ENCODE measurements at regions not wholly inside any gene's neighbourhood (a gene's known extent, or its start where the extent isn't known, plus 50 kb on each side); places are given as distances from the start of the nearest gene placed in this dataset.

DNA sequence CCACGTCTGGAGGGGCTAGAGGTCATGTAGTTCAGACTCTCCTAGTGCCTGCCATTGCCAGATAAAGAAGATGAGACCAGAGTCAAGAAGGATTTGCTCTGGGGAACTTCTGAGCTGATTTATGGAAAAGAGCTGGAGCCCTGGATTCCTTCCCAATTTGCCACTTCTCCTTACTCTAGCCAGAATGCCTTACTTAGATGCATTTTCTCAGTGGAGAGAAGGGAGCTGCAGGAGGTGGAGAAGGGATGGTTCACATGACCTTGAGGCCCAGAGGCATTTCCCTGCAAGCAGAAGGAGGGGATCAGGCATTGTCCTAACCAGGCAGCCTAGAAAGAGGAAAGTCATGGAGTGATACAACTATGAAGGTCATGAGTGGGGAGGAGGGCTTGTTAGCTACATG lies 122.2 kb downstream of the UNC5CL start:
- no peaks in the 10 kb centered on the region for H3K79me2 ChIP-seq (ENCODE audit: control insufficient read depth, insufficient read depth, low read length)
- H2AFZ ChIP-seq (ENCODE audit: low read length), result no peak overlapping the region
- H3K4me3 ChIP-seq (replicated peaks in 1 of 4; ENCODE audit: control extremely low read depth in 1 of 4, insufficient read depth in 1 of 4, low read depth in 3 of 4, low read length in 4 of 4), result no peak overlapping the region
- H3K36me3 ChIP-seq (ENCODE audit: control insufficient read depth, insufficient read depth, low read length), result no peaks in the 10 kb centered on the region
- DNase-seq (ENCODE audit: low read depth in 2 of 2), result no peak
- TF ChIP-seq, protein P1, sequence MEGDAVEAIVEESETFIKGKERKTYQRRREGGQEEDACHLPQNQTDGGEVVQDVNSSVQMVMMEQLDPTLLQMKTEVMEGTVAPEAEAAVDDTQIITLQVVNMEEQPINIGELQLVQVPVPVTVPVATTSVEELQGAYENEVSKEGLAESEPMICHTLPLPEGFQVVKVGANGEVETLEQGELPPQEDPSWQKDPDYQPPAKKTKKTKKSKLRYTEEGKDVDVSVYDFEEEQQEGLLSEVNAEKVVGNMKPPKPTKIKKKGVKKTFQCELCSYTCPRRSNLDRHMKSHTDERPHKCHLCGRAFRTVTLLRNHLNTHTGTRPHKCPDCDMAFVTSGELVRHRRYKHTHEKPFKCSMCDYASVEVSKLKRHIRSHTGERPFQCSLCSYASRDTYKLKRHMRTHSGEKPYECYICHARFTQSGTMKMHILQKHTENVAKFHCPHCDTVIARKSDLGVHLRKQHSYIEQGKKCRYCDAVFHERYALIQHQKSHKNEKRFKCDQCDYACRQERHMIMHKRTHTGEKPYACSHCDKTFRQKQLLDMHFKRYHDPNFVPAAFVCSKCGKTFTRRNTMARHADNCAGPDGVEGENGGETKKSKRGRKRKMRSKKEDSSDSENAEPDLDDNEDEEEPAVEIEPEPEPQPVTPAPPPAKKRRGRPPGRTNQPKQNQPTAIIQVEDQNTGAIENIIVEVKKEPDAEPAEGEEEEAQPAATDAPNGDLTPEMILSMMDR (conservative IDR thresholded peaks at IDR 0.05 in 1 of 2, IDR thresholded peaks at IDR 0.05 in 1 of 2; ENCODE audit: low read depth in 1 of 2, low read length in 2 of 2), result no peak
- no peak for TF ChIP-seq EZH2 (IDR thresholded peaks at IDR 0.05; ENCODE audit: low read length, missing control alignments)
- no peak overlapping the region for H3K9ac ChIP-seq (ENCODE audit: insufficient read depth, low read length)
- peaks cover 3% of the 10 kb centered on the region for H3K27me3 ChIP-seq (ENCODE audit: control insufficient read depth, insufficient read depth, low read length)
- no peak overlapping the region for H3K27ac ChIP-seq (ENCODE audit: insufficient read depth, low read length)
- no peaks in the 10 kb centered on the region for H3K4me1 ChIP-seq (ENCODE audit: control insufficient read depth, extremely low read depth, insufficient read depth, low read length)
- no peaks in the 10 kb centered on the region for H4K20me1 ChIP-seq (ENCODE audit: control insufficient read depth, extremely low read depth, insufficient read depth, low read length)
- H3K9me3 ChIP-seq (ENCODE audit: control insufficient read depth, insufficient read depth, low read depth, low read length), result no peaks in the 10 kb centered on the region
- no peak overlapping the region for H3K4me2 ChIP-seq (ENCODE audit: extremely low read depth, insufficient read depth, low read length)

DNA sequence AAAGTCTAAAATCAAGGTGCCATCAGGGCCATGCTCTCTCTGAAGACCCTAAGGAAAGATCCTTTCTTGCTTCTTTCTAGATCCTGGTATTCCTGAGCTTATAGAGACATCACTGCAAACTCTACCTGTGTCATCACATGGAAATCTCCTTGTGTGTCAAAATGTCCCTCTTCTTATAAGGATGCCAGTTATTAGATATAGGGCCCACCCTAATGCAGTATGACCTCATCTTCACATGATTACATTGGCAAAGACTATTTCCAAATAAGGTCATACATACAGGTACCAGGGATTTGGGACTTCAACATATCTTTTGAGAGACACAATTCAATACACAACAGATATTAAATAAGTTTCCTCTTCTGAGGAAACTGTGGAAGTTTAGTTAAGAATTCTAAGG lies 123.9 kb downstream of the UNC5CL start:
- no peaks in the 10 kb centered on the region for H4K20me1 ChIP-seq (ENCODE audit: control insufficient read depth, extremely low read depth, insufficient read depth, low read length)
- no peaks in the 10 kb centered on the region for H3K9me3 ChIP-seq (ENCODE audit: control insufficient read depth, insufficient read depth, low read depth, low read length)
- H3K36me3 ChIP-seq (ENCODE audit: control insufficient read depth, insufficient read depth, low read length), result no peaks in the 10 kb centered on the region
- no peaks in the 10 kb centered on the region for H3K79me2 ChIP-seq (ENCODE audit: control insufficient read depth, insufficient read depth, low read length)
- no peak overlapping the region for H2AFZ ChIP-seq (ENCODE audit: low read length)
- H3K4me3 ChIP-seq (replicated peaks in 1 of 4; ENCODE audit: control extremely low read depth in 1 of 4, insufficient read depth in 1 of 4, low read depth in 3 of 4, low read length in 4 of 4), result no peak overlapping the region
- TF ChIP-seq, protein P1 (conservative IDR thresholded peaks at IDR 0.05 in 1 of 2, IDR thresholded peaks at IDR 0.05 in 1 of 2; ENCODE audit: low read depth in 1 of 2, low read length in 2 of 2), result no peak
- TF ChIP-seq EZH2 (IDR thresholded peaks at IDR 0.05; ENCODE audit: low read length, missing control alignments), result no peak
- no peak overlapping the region for H3K4me2 ChIP-seq (ENCODE audit: extremely low read depth, insufficient read depth, low read length)
- H3K9ac ChIP-seq (ENCODE audit: insufficient read depth, low read length), result no peak overlapping the region
- H3K27me3 ChIP-seq (ENCODE audit: control insufficient read depth, insufficient read depth, low read length), result peaks cover 3% of the 10 kb centered on the region
- no peak for DNase-seq (ENCODE audit: low read depth in 2 of 2)
- H3K27ac ChIP-seq (ENCODE audit: insufficient read depth, low read length), result no peak overlapping the region
- no peaks in the 10 kb centered on the region for H3K4me1 ChIP-seq (ENCODE audit: control insufficient read depth, extremely low read depth, insufficient read depth, low read length)

DNA sequence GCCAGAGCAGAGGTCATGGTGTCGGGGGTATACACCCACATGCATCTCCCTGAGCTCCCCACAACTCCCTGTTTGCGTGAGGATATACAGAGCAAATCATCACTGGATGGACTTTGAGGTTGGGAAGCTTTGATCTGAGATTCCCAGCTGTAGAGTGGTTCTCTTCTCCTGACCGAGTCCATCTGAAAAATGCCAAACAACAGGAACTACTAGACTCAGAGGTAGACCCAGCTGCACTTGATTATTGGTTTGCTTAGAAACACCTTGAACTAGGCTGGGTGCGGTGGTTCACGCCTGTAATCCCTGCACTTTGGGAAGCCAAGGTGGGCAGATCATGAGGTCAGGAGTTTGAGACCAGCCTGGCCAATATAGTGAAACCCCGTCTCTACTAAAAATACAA lies 125.0 kb downstream of the UNC5CL start:
- H4K20me1 ChIP-seq (ENCODE audit: control insufficient read depth, extremely low read depth, insufficient read depth, low read length), result no peaks in the 10 kb centered on the region
- TF ChIP-seq, protein P1 (conservative IDR thresholded peaks at IDR 0.05 in 1 of 2, IDR thresholded peaks at IDR 0.05 in 1 of 2; ENCODE audit: low read depth in 1 of 2, low read length in 2 of 2), result no peak
- no peak for TF ChIP-seq EZH2 (IDR thresholded peaks at IDR 0.05; ENCODE audit: low read length, missing control alignments)
- DNase-seq (ENCODE audit: low read depth in 2 of 2), result no peak
- no peaks in the 10 kb centered on the region for H3K9me3 ChIP-seq (ENCODE audit: control insufficient read depth, insufficient read depth, low read depth, low read length)
- H3K4me3 ChIP-seq (replicated peaks in 1 of 4; ENCODE audit: control extremely low read depth in 1 of 4, insufficient read depth in 1 of 4, low read depth in 3 of 4, low read length in 4 of 4), result no peak overlapping the region
- no peaks in the 10 kb centered on the region for H3K36me3 ChIP-seq (ENCODE audit: control insufficient read depth, insufficient read depth, low read length)
- H3K79me2 ChIP-seq (ENCODE audit: control insufficient read depth, insufficient read depth, low read length), result no peaks in the 10 kb centered on the region
- H3K4me1 ChIP-seq (ENCODE audit: control insufficient read depth, extremely low read depth, insufficient read depth, low read length), result no peaks in the 10 kb centered on the region
- no peak overlapping the region for H2AFZ ChIP-seq (ENCODE audit: low read length)
- no peak overlapping the region for H3K27ac ChIP-seq (ENCODE audit: insufficient read depth, low read length)
- H3K4me2 ChIP-seq (ENCODE audit: extremely low read depth, insufficient read depth, low read length), result no peak overlapping the region
- H3K9ac ChIP-seq (ENCODE audit: insufficient read depth, low read length), result no peak overlapping the region
- H3K27me3 ChIP-seq (ENCODE audit: control insufficient read depth, insufficient read depth, low read length), result peaks cover 3% of the 10 kb centered on the region

All from fibroblast of lung (primary cell).